Stimulated activated CD4-positive, alpha-beta T cell treated with anti-CD3 and anti-CD28 coated beads, Interleukin-15, amount 100 ng/mL, for 24 hours (primary cell): ENCODE measurements at regions not wholly inside any gene's neighbourhood (a gene's known extent, or its start where the extent isn't known, plus 50 kb on each side); places are given as distances from the start of the nearest gene placed in this dataset.
A peak's percentile ranks its signal among the peaks of the same experiment; 100 is the strongest.
"Not testable (repeated sequence)": the region's sequence is repeated elsewhere in the genome, so short reads cannot be mapped to it uniquely, and the experiment has no call there.

ENCODE experiments used
- DNase-seq: peaks from one replicate; pipeline ENCODE4 v3.0.0-alpha.2; 2020

DNA sequence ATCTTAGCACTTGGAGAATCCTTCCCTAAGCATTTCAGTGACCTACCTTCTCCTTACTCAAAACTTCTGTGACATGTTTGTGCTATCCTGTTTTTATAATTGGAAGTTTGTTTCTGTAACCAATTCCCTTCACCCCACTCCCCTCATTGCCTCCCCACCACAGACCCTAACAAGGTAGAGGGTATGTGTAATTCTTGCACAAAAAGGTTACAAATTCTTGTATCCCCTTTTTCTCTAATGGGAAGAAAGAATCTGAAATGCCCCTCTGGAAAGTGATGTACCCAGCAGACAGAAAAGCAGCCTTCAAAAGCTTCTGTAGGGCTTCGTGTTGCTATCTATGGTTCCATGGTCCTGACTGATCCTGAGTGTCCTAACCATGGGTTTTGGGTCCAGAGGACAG lies 111.7 kb upstream of the TMEM170B start:
- no peak for DNase-seq

DNA sequence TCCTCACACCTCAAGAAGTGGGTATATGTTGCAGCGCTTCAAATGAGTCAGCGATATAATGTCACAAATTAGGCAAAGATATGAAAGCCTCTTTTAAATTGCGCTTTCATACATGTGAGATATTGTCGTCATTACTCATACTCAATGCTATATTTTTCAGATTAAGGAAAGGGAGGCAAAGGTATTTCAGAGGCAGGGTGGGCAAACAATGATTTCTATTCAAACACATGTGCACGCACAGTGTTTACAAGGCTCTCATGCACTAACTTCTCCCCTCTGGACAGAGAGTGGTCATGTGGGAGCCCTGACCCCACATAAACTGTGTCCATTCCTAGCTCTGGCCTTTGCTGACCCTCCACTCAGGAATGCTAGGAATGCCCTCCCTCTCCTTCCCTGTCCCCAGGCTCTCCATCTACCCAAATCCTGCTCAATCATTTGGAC lies 112.1 kb upstream of the TMEM170B start:
- DNase-seq = no peak

DNA sequence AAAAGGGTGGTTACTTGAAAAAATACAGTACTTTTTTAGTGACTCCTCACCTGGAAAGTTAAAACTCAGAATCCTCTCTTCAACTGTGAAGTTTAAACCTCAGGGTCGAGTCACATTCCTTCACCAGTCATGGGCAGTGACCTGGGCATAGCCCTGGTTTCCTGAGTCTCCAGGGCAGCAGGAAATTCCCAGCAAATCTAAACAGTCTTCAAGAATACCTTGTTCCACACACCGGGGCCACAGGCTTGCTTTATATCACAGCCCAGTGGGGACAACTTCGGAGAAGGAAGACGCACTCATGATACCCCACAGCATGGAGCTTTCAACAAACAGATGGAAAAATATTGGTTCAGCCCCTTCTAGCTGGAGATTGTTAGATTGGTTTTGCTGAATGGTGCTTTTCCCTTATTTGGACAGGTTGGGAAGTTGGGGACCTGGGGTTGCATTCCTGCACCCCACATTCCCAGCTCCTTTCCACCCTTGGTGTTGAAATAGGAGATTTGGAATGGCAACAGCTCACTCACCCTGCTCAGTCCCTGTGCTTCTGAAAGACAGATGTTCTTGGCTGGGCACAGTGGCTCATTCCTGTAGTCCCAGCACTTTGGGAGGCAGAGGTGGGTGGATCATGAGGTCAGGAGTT lies 113.0 kb upstream of the TMEM170B start:
- no peak for DNase-seq

DNA sequence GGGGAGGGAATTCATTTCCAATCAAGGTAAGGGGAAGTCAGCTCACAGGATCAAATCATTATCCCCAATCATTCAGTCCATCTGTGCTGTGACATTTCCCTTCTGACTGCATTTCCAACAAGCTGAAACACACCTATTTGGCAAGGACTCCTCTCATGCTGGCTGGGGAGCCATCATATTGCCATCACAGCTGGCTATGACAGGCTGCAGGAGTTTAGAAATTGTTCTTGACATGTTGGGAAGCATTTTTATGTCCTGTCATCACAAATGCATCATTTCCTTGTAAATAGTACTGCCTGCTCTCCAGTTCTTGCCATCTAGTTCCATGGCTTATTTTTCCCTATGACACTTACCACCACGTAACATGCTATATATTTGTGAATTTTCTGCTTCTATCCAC lies 113.9 kb upstream of the TMEM170B start:
- DNase-seq = no peak

DNA sequence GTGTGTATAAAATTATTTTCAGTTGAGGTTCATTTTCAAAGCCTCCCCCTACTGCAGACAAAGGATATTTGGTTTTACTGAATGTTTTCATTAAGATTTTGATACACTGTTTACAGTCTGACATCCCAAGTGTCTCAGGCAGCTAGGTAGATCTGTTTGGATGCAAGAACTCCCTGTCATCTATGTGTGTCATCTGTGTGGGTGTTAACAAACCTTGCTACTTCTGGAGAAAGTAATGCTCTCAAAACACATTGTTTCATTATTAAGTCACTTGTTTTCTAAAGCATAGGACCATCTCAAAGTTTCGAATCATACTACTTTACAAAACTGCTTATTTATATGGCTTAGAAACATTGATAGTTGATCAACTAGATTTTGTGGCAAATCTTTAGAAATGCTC lies 114.5 kb upstream of the TMEM170B start:
- DNase-seq = no peak

DNA sequence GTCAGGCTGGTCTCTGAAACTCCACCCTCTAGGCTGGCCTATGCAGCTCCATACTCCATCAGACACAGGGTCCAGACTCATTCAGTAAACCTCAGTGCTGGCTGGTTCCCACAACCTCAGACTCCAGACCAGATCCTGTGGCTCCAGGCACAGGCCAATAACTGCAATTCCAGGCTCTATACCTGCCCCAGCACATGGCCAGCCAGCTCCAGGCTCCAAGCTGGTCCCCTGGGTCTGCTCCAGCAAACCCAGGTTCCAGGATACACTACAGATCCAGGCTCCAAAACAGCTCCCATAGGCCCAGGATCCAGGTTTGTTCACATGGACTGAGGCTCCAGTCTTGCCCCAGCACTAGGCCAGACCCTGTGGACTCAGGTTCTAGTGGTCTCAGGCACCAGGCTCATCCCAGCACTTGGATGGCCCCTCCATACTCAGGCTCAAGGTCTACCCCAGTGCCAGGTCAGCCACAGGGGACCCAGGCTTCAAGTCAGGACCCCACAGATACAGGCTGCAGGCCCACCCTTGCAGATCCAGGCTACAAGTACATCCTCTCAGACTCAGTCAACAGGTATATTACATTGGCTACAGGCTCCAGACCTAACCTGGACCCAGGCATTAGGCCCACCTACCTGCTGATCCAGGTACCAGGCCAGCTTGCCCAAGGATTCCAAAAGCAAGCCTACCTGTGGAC lies 117.6 kb upstream of the TMEM170B start:
- DNase-seq = no peak

DNA sequence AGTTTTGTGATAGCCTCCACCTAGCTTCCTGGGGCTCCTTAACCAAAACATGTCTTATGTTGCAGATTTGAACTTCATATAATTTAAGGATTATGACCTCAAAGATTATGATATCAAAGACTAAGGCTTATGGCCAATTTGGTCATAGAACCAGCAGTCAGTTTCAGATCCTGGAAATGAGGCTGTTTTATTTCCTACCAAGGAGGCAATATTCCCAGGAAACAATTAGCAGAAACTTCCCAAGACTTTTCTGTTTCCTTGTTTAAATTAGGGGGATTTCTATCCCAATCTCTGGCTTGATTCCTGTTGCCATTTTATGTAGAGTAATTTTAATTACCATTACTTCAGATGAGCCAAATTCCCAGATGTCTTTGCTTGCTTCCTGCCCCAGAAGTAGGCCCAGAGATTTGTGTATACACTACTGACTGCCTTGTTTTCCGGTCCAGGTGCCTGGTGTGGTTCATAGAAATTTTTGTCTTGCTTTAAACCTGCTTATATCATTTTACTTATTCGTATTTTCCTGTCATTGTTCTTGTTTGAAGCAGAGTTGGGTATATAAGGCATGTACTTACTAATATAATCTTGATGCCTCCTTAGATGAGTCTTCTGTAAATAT lies 119.2 kb upstream of the TMEM170B start:
- DNase-seq = no peak

DNA sequence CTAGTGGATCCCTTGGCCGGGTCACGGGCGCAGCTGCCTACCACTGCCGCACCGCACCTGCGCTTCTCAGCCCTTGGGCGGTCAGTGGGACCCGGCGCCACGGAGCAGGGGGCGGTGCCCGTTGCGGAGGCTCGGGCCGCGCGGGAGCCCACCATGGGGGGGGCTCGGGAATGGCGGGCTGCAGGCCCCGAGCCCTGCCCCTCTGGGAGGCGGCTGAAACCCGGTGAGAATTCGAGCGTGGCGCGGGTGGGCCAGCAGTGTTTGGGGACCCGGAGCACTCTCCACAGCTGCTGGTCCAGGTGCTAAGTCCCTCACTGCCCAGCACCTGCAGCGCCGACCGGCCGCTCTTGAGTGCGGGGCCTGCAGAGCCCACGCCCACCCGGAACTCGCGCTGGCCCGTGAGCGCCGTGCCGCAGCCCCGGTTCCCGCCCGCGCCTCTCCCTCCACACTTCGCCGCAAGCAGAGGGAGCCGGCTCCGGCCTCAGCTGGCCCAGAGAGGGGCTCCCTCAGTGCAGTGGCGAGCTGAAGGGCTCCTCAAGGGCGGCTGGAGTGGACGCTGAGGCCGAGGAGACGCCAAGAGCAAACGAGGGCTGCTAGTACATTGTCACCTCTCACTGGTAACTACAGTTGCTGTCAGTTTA lies 120.5 kb upstream of the TMEM170B start:
- peak; percentile 24 for DNase-seq

DNA sequence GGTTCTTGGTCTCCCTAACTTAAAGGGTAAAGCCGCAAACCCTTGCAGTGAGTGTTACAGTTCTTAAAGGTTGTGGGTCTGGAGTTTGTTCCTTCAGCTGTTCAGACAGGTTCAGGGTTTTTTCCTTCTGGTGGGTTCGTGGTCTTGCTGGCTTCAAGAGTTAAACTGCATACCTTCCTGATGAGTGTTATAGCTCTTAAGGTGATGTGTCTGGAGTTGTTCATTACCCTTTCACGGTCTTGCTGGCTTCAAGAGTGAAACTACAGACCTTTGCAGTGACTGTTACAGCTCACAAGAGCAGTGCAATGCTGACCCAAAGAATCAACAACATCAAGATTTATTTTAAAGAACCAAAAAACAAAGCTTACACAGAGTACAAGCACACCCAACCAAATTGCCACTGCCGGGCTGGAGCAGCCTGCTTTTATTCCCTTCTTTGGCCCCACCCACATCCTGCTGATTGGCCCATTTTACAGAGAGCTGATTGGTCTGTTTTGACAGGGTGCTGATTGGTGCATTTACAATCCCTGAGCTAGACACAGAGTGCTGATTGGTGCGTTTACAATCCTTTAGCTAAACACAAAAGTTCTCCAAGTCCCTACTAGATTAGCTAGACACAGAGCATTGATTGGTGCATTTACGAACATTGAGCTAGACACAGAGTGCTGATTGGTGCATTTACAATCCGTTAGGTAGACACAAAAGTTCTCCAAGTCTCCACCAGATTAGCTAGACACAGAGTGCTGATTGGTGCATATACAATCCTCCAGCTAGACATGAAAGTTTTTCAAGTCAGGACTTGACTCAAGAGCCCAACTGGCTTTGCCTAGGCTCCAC lies 121.2 kb upstream of the TMEM170B start:
- DNase-seq = not testable (repeated sequence)

DNA sequence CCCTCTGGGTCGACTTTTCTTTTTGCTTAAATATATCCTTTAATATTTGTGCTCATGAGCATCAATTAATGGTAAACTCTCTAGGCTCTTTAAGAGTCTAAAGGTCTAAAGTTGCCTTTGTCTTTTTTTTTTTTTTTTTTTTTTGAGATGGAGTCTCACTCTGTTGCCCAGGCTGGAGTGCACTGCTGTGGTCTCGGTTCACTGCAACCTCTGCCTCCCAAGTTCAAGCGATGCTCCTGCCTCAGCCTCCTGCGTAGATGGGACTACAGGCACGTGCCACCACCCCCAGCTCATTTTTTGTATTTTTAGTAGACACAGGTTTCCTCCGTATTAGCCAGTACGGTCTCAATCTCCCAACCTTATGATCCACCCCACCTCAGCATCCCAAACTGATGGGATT lies 122.0 kb upstream of the TMEM170B start:
- no peak for DNase-seq

DNA sequence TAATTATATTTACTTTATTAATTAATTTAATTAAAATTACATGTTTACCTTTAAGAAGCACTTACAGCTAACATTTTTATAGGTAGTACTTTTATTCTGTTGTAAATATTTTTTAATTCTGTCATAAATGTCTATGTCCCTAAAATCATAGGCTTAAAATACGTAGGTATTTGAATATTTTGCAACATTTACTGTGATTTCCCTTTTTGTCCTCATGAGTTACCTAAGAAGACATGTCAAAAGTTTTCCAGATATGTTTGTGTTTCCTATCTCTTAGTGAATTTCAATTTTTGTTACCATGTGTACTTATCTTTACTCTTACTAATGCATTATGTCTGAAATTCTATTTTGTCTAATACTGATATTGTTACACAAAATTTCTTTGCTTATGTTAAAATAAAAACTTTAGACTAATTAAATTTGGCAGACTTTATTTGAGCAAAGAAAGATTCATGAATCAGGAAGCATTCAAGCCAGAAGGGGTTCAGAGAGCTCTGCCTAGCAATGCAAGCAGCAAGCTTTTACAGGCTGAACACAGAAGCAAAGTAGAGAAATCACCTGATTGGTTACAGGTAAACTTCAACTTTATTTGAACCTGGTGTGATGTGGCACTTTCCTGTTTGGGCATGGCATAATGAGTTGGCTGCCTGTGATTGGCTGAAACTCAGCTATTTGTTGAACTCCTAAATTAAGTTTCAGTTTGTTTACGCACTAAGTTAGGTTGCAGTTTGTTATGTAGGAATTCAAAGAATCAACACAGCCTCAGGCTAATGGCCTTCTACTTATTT lies 123.2 kb upstream of the TMEM170B start:
- DNase-seq = peak; percentile 22

DNA sequence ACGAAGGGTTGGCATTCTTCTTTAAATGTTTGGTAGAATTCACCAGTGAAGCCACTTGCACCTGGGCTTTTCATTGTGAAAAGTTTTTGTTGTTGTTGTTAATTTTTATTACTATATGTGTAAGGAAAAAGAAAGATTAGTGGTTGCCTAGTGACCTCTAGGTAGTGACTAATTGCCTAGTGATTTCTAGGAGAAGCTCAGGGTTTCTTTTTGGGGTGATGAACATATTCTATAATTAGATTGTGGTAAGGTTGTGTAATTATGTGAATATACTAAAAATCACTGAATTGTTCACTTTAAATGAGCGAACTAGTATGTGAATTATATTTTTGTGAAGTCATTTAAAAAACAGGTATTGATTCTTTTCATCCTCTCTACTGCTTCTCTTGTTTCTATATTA lies 123.8 kb upstream of the TMEM170B start:
- DNase-seq = no peak

DNA sequence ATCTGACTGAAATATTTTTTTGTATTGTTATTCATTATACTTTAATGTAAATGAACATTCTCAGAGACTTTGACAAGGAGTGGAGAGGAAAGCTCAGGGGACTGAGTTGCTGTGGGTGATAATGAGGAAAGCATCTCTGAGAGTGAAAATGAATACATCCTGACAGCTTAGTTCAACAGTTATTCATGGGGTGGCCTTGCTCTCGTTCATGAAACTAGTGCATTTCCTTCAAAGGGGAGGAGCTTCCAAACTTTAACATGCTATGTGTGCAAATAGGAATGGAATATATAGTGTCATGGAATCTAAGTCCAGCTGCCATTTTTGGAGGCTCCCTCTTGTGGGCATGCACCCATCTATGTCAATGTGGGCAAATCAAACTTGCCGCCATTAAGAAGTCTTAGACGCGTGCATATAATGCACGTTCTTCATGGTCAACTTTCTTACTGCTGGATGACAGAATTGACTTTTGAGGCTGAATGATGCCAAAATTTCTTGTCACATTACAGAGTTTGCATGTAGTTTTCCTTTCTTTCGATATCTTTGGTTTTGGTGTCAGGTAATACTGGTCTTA lies 124.3 kb upstream of the TMEM170B start:
- DNase-seq = no peak

DNA sequence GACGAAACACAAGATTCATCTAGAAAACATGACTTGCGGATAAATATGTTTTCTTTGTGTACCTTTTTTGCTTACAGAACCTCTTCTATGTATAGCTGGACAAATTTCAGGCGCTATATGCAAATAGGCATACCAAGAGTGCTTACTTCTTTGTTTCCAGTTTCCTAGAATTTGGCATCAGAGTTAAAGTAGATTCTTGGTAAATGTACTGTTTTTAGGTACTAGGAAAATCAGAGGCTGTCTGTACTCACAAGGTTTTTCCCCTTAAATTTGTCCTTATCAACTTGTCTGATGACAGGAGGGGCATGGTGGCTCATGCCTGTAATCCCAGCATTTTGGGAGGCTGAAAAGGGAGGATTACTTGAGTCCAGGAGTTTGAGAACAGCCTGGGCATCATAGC lies 124.9 kb upstream of the TMEM170B start:
- DNase-seq = no peak

DNA sequence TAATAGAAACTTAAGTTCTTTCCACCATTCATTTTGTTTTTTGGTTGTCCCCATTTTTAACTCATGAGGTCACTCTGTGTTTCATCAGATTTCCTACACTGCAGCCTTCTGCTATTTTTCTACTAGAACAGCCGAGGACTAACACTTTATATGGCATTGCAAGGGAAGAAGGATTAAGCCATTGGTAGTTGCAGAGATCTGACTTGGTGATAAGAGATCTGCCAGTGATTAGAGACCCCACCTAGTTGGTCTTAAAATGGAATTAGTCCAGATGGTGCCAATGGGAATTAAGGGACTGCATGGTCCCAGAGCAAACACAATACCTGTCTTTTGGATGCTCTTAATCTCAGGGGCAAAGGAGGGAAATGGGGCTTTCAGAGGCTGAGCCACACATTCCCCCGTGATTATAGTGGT lies 125.5 kb upstream of the TMEM170B start:
- no peak for DNase-seq

DNA sequence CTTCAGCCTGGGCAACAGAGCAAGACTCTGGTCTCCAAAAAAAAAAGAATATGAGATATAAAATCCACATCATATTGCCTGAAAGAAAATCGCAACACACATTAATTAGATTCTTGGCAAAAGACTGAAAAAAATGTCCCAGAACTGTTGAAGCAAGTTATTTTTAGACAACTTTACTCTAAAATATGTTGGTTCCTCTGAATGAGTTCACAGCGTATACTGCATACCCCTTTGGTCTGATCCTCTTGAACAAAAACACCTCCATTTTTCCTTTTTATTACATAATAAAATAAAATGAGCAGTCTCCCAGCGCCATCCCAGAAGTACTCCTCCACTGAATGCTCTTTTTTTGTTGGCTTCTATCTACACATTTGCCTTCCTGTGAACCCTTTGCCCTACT lies 126.0 kb upstream of the TMEM170B start:
- no peak for DNase-seq

DNA sequence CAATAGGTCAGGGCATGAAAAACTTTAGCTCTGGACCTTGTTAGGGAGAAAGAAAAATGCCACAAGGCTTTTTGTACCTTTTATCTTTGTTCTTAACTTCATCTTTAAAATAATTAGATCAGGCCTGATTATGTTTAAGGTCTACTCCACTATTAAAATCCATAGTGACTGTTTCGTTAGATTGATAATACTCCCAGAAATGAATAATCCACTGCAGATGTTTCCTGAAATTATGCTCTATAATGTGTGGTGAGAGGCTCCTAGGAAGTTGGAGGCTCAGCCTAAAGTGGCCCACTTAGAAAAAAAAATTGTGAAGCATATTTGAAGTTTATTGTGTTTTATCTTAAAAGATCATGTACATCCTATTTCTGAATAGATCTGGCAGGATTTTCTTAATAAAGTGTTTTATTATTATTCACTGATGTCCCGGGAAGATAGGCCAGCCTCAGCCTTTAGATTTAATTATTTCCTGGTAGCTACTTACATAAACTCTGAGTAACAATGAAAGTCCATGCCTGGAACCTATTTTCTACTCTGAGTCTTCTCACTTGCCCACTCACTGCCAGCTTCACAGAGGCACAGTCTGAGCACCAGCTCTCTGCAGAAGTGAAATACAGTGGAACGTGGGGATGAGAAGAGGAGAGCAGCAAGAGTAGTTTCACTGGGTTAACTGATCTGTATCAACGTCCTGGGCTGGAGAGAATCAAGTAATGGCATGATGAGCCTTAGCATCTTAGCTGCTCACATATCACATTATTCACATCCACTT lies 126.8 kb upstream of the TMEM170B start:
- peak; percentile 42 for DNase-seq

DNA sequence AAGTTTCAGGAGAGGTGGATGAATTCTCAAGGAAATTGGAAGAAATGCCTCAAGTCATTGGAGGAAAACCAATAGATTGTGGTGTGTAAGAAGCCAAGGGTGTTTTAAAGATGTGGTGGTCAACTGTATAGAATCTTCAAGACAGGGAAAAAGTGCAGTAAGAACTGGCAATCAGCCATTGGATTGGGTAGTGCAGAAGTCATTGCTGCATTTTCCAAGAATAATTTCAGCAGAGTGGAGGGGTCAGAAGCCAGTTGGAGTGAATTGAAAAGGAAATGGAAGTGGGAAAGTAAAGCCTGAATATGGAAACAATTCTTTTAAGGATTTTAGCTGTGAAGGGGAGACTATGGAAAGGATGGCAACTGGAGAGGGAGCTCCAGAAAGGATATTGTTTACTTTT lies 128.2 kb upstream of the TMEM170B start:
- no peak for DNase-seq

DNA sequence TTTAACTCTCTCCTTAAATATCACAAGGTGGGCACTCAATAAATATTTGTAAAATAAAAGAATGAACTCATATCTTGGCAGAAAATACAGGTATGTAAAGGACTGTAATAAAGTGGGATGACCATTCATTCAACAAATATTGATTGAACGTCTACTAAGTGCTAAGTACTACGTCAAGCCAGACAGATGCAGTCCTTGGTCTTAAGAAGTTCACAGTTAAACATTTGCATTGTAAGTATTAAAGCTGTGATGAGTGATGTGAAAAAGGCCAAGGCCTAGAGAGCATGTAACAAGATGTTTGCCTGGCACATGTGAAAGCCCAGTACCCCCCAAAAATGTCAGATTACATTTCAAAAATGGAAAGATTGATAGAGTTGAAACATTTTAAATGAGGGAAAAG lies 130.1 kb upstream of the TMEM170B start:
- DNase-seq = no peak

DNA sequence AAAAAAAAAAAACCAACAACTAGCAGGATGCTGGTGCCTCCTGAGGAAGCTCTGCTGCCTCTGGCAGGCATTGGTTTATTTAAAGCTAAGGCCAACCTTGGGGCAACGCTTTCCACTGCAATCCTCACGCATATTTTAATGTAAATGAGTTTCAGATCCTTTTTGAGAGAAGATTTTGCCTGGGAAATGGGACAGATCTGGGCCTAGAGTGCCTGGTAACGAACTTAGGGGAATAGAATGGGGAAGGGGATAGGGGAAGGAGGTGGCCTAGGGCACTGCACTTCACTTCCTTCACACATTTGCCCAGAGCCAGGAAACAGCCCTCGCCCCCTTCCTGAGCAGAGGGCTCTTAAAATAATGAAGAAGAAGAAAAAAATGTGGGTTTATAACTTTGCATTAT lies 132.7 kb upstream of the TMEM170B start:
- DNase-seq = no peak

DNA sequence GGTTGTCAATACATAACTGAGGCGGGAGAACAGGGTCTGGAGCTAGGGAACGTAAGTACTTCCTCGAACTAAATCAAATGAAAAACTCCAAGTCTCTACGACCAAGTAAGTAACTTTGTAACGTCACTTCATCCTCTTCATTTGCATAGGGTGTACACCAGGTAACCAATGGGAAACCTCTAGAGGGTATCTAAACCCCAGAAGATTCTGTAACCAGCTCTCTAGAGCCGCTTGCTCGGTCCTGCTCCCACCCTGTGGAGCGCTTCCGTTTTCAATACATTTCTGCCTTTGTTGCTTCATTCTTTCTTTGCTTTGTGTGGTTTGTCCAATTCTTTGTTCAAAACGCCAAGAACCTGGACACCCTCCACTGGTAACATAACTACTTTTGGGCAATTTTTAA lies 133.5 kb upstream of the TMEM170B start:
- DNase-seq = no peak
